GM12872 (cell line): ENCODE measurements at regions not wholly inside any gene's neighbourhood (a gene's known extent, or its start where the extent isn't known, plus 50 kb on each side); places are given as distances from the start of the nearest gene placed in this dataset.

Experiments used
- TF ChIP-seq, protein P1 (sequence below): IDR thresholded peaks from 3 replicates; pipeline ENCODE4 v1.5.1; 2011; ENCODE audit warnings: low read depth, mild to moderate bottlenecking, low read length, moderate library complexity; ENCODE audit not compliant: insufficient read depth

GRCh38 chr4:24093446-24093845 is 203.6 kb upstream of the PPARGC1A start:
- TF ChIP-seq, protein P1, sequence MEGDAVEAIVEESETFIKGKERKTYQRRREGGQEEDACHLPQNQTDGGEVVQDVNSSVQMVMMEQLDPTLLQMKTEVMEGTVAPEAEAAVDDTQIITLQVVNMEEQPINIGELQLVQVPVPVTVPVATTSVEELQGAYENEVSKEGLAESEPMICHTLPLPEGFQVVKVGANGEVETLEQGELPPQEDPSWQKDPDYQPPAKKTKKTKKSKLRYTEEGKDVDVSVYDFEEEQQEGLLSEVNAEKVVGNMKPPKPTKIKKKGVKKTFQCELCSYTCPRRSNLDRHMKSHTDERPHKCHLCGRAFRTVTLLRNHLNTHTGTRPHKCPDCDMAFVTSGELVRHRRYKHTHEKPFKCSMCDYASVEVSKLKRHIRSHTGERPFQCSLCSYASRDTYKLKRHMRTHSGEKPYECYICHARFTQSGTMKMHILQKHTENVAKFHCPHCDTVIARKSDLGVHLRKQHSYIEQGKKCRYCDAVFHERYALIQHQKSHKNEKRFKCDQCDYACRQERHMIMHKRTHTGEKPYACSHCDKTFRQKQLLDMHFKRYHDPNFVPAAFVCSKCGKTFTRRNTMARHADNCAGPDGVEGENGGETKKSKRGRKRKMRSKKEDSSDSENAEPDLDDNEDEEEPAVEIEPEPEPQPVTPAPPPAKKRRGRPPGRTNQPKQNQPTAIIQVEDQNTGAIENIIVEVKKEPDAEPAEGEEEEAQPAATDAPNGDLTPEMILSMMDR: no peak

GRCh38 chr4:24091639-24092233 is 201.9 kb upstream of the PPARGC1A start:
- TF ChIP-seq, protein P1: no peak

DNA sequence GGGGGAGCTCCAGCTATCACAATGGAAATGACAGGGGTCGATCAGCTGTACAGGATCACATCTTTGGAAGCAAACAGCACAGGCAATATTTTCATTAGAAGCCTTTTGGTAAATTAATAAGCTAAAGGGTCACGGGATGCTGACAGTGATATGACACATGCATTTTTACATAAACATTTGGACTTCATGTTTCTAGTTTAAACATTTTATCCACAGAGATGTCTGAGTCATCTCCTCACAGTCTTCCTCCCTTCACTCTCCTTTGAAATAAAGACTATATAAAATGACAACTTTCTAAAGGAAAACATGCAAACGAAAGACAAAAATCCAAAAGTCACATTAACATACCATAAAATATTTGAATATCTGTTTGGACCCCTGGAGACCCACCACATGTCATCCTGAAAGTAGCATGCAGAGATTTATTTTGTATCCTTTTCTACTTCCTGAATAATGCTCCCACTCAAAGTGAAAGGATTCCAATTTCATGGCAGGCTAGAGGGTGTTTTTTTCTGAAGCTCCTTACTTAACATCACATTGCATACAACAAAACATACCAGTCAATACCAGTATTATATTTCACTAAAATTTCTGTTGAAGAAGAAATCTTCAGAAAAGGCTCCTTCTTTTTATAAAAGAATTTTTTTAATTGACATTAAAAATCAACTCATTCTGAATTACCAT is 200.1 kb upstream of the PPARGC1A start:
- TF ChIP-seq, protein P1: no peak

DNA sequence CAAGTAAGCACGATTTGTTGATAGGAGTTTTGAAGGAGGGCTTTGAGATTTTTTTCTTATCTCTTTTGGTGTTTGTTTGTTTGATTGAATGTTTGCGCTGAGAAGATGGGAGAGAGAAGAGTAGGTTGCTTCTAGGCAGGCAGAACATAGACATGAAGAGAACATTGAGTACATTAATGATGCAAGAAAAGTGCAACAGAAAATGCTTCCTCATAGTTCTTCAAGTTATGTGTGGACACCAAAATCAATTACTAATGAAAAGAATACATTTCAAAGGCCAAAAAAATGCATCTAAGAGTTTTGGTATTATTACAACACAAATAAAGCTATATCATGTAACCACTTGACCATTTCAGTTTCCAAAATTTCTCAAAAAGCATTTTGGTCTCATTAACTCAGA is 191.0 kb upstream of the PPARGC1A start:
- TF ChIP-seq, protein P1: no peak

GRCh38 chr4:24078347-24078962 is 188.6 kb upstream of the PPARGC1A start:
- TF ChIP-seq, protein P1: no peak

DNA sequence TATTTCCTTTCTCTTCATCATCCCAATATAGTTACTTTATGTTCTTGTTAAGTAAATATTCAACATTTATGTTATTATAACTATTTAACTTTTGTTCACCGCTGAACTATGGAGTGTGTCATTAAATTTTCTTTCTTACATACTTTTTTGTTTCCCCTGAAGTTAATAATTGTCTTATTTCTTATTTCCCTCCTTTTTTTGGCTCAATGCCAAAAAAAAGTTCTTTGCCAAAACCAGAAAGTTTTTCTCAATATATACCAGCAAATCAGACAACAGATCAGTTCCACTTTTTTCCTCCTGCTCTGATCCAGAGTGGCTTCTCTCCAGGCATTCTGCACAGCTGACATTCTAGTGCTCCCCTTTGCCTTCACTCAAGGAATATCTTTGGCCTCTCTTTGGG is 187.0 kb upstream of the PPARGC1A start:
- TF ChIP-seq, protein P1: no peak

DNA sequence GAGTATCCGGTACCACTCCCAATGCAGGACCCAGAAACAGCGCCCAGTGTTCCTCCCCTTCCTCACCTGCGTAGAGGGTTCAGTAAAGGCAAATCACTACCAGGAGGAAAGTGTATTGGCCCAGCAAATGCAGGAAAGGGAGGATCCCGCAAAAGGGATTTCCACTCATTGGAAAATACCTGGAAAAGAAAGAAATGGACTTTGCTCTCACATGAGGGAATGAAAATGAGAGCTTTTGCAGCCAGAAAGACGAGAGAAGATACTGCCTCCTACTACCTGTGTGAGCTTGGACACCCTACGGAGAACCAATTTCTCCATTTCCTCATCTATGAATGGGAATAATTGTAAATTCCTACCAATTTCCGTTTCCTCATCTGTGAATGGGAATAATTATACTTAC is 184.1 kb upstream of the PPARGC1A start:
- TF ChIP-seq, protein P1: no peak
